ENCODE measurements at regions not wholly inside any gene's neighbourhood (a gene's known extent, or its start where the extent isn't known, plus 50 kb on each side); places are given as distances from the start of the nearest gene placed in this dataset.
"Not testable (repeated sequence)": the region's sequence is repeated elsewhere in the genome, so short reads cannot be mapped to it uniquely, and the experiment has no call there.

DNA sequence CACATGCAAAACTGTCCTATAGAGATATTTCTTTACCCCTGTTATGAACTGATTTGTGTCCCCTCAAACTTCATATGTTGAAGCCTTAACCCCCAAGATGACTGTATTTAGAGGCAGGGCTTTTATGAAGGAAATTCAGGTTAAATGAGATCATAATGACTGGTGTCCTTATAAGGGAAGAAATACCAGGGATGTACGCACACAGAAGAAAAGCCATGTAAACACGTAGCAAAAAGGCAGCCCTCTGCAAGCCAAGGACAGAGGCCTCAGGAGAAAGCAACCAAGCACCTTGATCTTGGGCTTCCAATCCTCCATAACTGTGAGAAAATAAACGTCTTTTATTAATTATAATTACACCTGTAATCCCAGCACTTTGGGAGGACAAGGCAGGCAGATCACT is 101.3 kb upstream of the NDUFV2 start:
- WGBS, 2 experiments: 90 to 95% methylated on average over 3 of the region's 3 CpGs
- Histone ChIP-seq H3K27ac (ENCODE audit: insufficient read depth, low read depth, low read length, poor library complexity, severe bottlenecking) (no peak overlapping the region), H3K4me3 (ENCODE audit: insufficient read depth, low read depth, low read length) (no peak overlapping the region), H3K36me3 (ENCODE audit: control insufficient read depth, insufficient read depth, low read length) (no peaks in the 10 kb centered on the region), H3K4me1 (ENCODE audit: control insufficient read depth, insufficient read depth, low read length) (peaks cover 10% of the 10 kb centered on the region), H3K9me3 (ENCODE audit: control insufficient read depth, low read length) (no peaks in the 10 kb centered on the region), H3K27me3 (ENCODE audit: control insufficient read depth, insufficient read depth, low read length, poor library complexity, severe bottlenecking) (no peaks in the 10 kb centered on the region)

DNA sequence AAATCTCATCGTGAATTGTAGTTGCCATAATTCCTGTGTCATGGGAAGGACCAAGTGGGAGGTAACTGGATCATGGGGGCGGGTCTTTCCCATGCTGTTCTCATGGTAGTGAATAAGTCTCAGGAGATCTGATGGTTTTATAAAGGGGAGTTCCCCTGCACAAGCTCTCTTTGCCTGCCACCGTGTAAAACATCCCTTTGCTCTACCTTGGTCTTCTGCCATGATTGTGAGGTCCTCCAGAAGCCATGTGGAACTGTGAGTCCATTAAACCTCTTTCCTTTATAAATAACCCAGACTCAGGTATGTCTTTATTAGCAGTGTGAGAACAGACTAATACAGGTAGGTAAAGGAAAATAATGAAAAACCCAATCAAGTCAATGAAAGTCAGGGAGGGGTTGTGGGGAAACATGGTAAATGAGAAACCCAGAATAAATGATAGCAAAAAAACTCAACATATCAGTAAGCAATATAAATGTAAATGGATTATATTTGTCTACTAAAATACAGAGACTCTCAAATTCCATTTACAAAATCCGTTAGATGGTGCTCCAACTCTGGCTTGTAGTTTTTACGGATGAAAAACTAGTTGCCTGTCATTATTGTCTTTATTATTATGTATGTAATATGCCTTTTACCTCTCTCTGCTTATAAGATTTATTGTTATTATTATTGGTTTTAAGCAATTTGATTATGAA is 98.9 kb upstream of the NDUFV2 start:
- 85 to 89% methylated on average over 3 of the region's 5 CpGs for WGBS, 2 experiments
- no peaks in the 10 kb centered on the region for H3K9me3 ChIP-seq (ENCODE audit: control insufficient read depth, low read length)
- H3K27me3 ChIP-seq (ENCODE audit: control insufficient read depth, insufficient read depth, low read length, poor library complexity, severe bottlenecking): no peaks in the 10 kb centered on the region
- H3K4me3 ChIP-seq (ENCODE audit: insufficient read depth, low read depth, low read length): no peak overlapping the region
- H3K27ac ChIP-seq (ENCODE audit: insufficient read depth, low read depth, low read length, poor library complexity, severe bottlenecking): no peak overlapping the region
- H3K4me1 ChIP-seq (ENCODE audit: control insufficient read depth, insufficient read depth, low read length): peaks cover 10% of the 10 kb centered on the region
- no peaks in the 10 kb centered on the region for H3K36me3 ChIP-seq (ENCODE audit: control insufficient read depth, insufficient read depth, low read length)

DNA sequence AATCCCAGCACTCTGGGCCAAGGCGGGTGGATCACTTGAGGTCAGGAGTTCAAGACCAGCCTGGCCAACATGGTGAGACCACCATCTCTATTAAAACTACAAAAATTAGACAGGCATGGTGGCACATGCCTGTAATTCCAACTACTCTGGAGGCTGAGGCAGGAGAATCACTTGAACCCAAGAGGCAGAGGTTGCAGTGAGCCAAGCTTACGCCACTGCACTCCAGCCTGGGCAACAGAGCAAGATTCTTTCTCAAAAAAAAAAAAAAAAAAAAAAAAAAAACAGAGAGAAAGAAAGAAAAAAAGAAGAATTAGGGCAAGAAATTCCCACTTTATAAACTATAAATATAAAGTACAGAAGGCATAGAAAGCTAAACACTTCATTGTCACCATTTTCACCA is 98.2 kb upstream of the NDUFV2 start:
- not testable (repeated sequence) for H3K27me3 ChIP-seq (ENCODE audit: control insufficient read depth, insufficient read depth, low read length, poor library complexity, severe bottlenecking); H3K9me3 ChIP-seq (ENCODE audit: control insufficient read depth, low read length); H3K4me1 ChIP-seq (ENCODE audit: control insufficient read depth, insufficient read depth, low read length); H3K27ac ChIP-seq (ENCODE audit: insufficient read depth, low read depth, low read length, poor library complexity, severe bottlenecking); H3K4me3 ChIP-seq (ENCODE audit: insufficient read depth, low read depth, low read length); H3K36me3 ChIP-seq (ENCODE audit: control insufficient read depth, insufficient read depth, low read length)
- 88 to 89% methylated on average over 1 to 2 of the region's 2 CpGs for WGBS, 2 experiments

DNA sequence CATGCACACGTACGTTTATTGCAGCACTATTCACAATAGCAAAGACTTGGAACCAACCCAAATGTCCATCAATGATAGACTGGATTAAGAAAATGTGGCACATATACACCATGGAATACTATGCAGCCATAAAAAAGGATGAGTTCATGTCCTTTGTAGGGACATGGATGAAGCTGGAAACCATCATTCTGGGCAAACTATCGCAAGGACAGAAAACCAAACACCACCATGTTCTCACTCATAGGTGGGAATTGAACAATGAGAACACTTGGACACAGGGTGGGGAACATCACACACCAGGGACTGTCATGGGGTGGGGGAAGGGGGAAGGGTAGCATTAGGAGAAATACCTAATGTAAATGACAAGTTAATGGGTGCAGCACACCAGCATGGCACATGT is 94.8 kb upstream of the NDUFV2 start:
- WGBS, 2 experiments: 100% methylated on average over 1 of the region's 3 CpGs; no CpG with 5 or more reads in 1 of the 2 experiments

DNA sequence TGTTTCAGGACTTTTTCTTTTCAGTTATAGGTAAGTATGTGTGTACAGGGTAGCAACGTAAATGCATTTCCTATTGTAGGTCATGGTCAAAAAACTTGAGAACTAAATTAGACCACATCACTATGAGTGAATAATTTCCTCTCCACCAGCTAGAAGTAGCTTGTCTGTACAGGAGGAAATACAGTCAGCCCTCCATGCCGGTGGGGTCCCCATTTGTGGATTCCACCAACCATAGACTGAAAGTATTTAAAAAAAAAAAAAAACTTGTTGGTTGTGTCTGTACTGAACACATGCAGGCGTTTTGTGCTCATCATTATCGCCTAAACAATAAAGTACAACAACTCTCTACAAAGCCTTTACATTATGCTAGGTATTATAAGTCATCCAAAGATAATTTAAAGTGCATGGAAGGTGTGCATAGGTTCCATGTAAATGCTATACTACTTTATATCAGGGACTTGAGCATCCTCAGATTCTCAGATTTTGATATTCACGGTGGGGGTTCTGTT is 94.2 kb upstream of the NDUFV2 start:
- no peaks in the 10 kb centered on the region for H3K9me3 ChIP-seq (ENCODE audit: control insufficient read depth, low read length)
- H3K27ac ChIP-seq (ENCODE audit: insufficient read depth, low read depth, low read length, poor library complexity, severe bottlenecking): no peak overlapping the region
- 96 to 99% methylated on average over 3 of the region's 5 CpGs for WGBS, 2 experiments
- H3K27me3 ChIP-seq (ENCODE audit: control insufficient read depth, insufficient read depth, low read length, poor library complexity, severe bottlenecking): no peaks in the 10 kb centered on the region
- no peaks in the 10 kb centered on the region for H3K36me3 ChIP-seq (ENCODE audit: control insufficient read depth, insufficient read depth, low read length)
- no peaks in the 10 kb centered on the region for H3K4me1 ChIP-seq (ENCODE audit: control insufficient read depth, insufficient read depth, low read length)
- no peak overlapping the region for H3K4me3 ChIP-seq (ENCODE audit: insufficient read depth, low read depth, low read length)

More for the DNA sequence above, 94.8 kb upstream of the NDUFV2 start:
- not testable (repeated sequence) for H3K4me1 ChIP-seq (ENCODE audit: control insufficient read depth, insufficient read depth, low read length); H3K27ac ChIP-seq (ENCODE audit: insufficient read depth, low read depth, low read length, poor library complexity, severe bottlenecking); H3K4me3 ChIP-seq (ENCODE audit: insufficient read depth, low read depth, low read length); H3K9me3 ChIP-seq (ENCODE audit: control insufficient read depth, low read length); H3K27me3 ChIP-seq (ENCODE audit: control insufficient read depth, insufficient read depth, low read length, poor library complexity, severe bottlenecking); H3K36me3 ChIP-seq (ENCODE audit: control insufficient read depth, insufficient read depth, low read length)

DNA sequence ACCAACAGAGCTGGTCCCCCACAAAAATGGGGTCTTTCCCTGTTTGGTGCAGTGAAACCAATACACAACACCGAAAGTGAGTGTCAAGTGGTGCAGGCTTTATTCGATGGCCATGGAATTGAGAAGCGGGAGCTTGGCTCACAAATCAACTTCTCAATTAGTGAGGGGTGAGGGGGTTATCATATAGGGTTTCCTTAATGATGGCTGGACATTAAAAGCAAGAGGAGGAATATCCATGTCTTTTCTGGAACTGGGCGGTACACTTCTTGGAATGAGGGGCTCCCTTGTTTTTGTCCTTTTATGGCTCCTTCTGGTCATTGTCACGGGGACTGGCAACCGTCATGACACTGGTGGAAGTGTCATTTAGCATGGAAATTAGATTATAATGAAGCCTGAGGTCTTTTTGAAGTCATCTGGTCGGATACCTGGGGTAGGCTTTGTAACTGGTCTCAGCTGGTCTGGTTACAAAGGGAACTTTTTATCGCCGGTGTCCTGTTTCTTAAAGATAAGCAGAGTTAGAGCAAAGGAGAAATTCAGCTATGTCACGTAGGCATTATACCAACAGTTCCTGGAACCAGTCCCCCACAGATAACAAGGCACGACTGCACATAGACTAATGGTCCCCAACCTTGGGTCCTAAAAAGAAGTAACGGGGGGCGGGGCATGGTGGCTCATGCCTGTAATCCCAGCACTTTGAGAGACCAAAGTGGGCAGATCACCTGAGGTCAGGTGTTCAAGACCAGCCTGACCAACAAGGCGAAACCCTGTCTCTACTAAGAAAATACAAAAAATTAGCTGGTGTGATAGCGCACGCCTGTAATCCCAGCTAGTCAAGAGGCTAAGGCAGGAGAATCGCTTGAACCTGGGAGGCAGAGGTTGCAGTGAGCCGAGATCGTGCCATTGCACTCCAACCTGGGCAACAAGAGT is 93.5 kb upstream of the NDUFV2 start:
- no peaks in the 10 kb centered on the region for H3K4me1 ChIP-seq (ENCODE audit: control insufficient read depth, insufficient read depth, low read length)
- WGBS, 2 experiments: 93% methylated on average over 19 of the region's 19 CpGs
- H3K27ac ChIP-seq (ENCODE audit: insufficient read depth, low read depth, low read length, poor library complexity, severe bottlenecking): no peak overlapping the region
- no peaks in the 10 kb centered on the region for H3K9me3 ChIP-seq (ENCODE audit: control insufficient read depth, low read length)
- no peaks in the 10 kb centered on the region for H3K27me3 ChIP-seq (ENCODE audit: control insufficient read depth, insufficient read depth, low read length, poor library complexity, severe bottlenecking)
- no peak overlapping the region for H3K4me3 ChIP-seq (ENCODE audit: insufficient read depth, low read depth, low read length)
- H3K36me3 ChIP-seq (ENCODE audit: control insufficient read depth, insufficient read depth, low read length): no peaks in the 10 kb centered on the region

DNA sequence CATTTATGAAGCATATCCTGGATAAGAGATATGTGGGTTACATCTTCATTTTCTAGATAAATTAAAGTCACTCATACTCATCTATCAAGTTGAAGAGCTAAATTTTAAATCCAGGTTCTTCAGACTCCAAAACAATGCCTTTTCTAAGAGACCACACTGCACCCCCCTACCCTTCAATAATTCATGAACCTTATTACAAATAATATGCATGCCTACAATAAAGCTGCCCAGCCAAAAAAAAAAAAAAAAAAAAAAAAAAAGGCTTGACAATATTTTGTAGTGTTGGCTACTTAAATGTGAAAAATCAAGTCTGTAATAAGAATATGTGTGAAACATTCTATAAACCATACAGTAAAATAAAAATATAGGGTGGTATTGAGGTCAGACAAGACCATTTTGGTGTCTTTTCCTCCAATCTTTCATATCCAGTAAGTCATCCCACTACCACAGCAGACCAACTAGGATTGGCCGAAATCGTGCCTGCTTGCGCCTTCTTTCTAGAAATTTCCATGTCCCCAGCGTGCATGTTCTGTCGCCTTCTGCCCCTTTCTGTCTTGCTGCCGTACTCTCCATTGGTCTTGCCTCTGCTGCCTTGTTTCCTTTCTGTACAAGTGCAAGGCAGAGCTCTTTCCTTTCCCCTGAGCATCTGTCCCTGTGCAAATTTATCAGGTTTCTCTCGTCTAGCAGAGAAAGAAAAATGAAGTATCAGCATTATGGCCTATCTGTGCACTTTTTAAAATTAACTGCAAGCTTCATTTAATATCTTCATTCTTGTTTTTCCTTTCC is 92.6 kb upstream of the NDUFV2 start:
- no peaks in the 10 kb centered on the region for H3K9me3 ChIP-seq (ENCODE audit: control insufficient read depth, low read length)
- WGBS, 2 experiments: 91 to 97% methylated on average over 7 of the region's 7 CpGs
- H3K27ac ChIP-seq (ENCODE audit: insufficient read depth, low read depth, low read length, poor library complexity, severe bottlenecking): no peak overlapping the region
- no peak overlapping the region for H3K4me3 ChIP-seq (ENCODE audit: insufficient read depth, low read depth, low read length)
- H3K27me3 ChIP-seq (ENCODE audit: control insufficient read depth, insufficient read depth, low read length, poor library complexity, severe bottlenecking): no peaks in the 10 kb centered on the region
- H3K36me3 ChIP-seq (ENCODE audit: control insufficient read depth, insufficient read depth, low read length): no peaks in the 10 kb centered on the region
- no peaks in the 10 kb centered on the region for H3K4me1 ChIP-seq (ENCODE audit: control insufficient read depth, insufficient read depth, low read length)

DNA sequence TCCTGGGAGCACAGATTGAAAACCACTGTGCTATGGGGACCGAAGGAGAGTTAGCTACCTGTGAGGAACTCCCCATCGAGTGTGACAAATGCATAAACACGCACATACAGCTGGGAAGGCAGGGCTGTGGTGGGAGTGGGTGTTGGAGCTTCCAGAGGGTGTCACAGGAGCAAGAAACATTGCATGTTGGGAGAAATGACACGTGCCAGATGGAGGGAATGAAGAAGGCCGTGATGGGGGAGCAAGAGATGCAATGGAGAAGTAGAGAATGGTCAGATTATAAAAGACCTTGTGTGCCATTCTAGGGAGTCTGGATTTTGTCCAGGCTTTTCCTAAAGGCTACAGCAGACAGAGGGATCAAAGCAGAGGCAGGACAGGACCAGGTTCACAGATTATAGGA is 91.1 kb upstream of the NDUFV2 start:
- no peaks in the 10 kb centered on the region for H3K27me3 ChIP-seq (ENCODE audit: control insufficient read depth, insufficient read depth, low read length, poor library complexity, severe bottlenecking)
- H3K9me3 ChIP-seq (ENCODE audit: control insufficient read depth, low read length): no peaks in the 10 kb centered on the region
- H3K27ac ChIP-seq (ENCODE audit: insufficient read depth, low read depth, low read length, poor library complexity, severe bottlenecking): no peak overlapping the region
- 93 to 95% methylated on average over 5 of the region's 5 CpGs for WGBS, 2 experiments
- no peak overlapping the region for H3K4me3 ChIP-seq (ENCODE audit: insufficient read depth, low read depth, low read length)
- H3K4me1 ChIP-seq (ENCODE audit: control insufficient read depth, insufficient read depth, low read length): no peaks in the 10 kb centered on the region
- no peaks in the 10 kb centered on the region for H3K36me3 ChIP-seq (ENCODE audit: control insufficient read depth, insufficient read depth, low read length)

DNA sequence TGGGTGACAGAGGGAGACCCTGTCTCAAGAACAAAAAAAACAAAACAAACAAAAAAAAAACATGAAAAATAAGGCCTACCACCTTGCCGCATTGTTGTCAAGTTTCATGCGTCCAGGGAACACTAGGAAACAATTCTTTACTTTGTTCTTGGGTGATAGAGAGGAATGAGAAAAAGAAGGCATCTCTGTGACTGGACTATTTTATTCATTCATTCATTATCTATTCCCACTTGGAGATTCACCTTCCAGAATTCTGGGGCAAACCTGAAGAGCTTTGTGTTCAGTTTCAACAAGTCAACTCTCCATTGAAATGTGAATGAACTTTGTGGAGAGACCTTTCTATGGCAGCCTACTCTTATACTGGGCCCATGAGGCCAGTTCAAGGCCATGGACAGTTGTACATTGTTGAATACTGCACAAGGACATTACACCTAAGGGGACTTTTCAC is 88.5 kb upstream of the NDUFV2 start:
- peaks cover 5% of the 10 kb centered on the region for H3K4me1 ChIP-seq (ENCODE audit: control insufficient read depth, insufficient read depth, low read length)
- 95% methylated on average over 2 of the region's 2 CpGs; no CpG with 5 or more reads in 1 of the 2 experiments for WGBS, 2 experiments
- H3K4me3 ChIP-seq (ENCODE audit: insufficient read depth, low read depth, low read length): no peak overlapping the region
- H3K27ac ChIP-seq (ENCODE audit: insufficient read depth, low read depth, low read length, poor library complexity, severe bottlenecking): no peak overlapping the region
- no peaks in the 10 kb centered on the region for H3K36me3 ChIP-seq (ENCODE audit: control insufficient read depth, insufficient read depth, low read length)
- H3K27me3 ChIP-seq (ENCODE audit: control insufficient read depth, insufficient read depth, low read length, poor library complexity, severe bottlenecking): no peaks in the 10 kb centered on the region
- H3K9me3 ChIP-seq (ENCODE audit: control insufficient read depth, low read length): no peaks in the 10 kb centered on the region

Measured in ectodermal cell (in vitro differentiated cells).